CD4-positive, CD25-positive, alpha-beta regulatory T cell (primary cell): ENCODE measurements at regions not wholly inside any gene's neighbourhood (a gene's known extent, or its start where the extent isn't known, plus 50 kb on each side); places are given as distances from the start of the nearest gene placed in this dataset.

Source experiments
- ATAC-seq, 2 donors: fragments of 150-1000 bp; cut with Tn5 transposase; one replicate each; pipeline ENCODE4 v1.10.0; 2021; ENCODE audit warnings: low read depth in 2 of 2, moderate number of reproducible peaks in 2 of 2, moderate library complexity in 1 of 2
- DNase-seq, 3 donors: peaks; one replicate each; pipeline versions ENCODE4 v3.0.0 to v3.0.0-alpha.2; 2012 to 2022; ENCODE audit warnings: mixed read lengths in 1 of 3
- H3K27ac ChIP-seq: one replicate; pipeline ENCODE4 v1.7.0; 2013; ENCODE audit warnings: mild to moderate bottlenecking, low read length; ENCODE audit not compliant: insufficient read depth, poor library complexity, severe bottlenecking
- H3K27me3 ChIP-seq: one replicate; pipeline ENCODE4 v1.7.0; 2013; ENCODE audit warnings: low read length; ENCODE audit not compliant: control insufficient read depth, insufficient read depth
- H3K36me3 ChIP-seq: one replicate; pipeline ENCODE4 v1.7.0; 2013; ENCODE audit warnings: mild to moderate bottlenecking, low read length, moderate library complexity; ENCODE audit not compliant: control insufficient read depth, insufficient read depth
- H3K4me1 ChIP-seq: 2 replicates; pipeline ENCODE4 v1.7.0; 2013; ENCODE audit warnings: mild to moderate bottlenecking, low read length; ENCODE audit not compliant: insufficient read depth, control insufficient read depth, poor library complexity, severe bottlenecking
- H3K4me3 ChIP-seq: one replicate; pipeline ENCODE4 v1.7.0; 2013; ENCODE audit warnings: low read depth, mild to moderate bottlenecking, low read length, moderate library complexity
- H3K9me3 ChIP-seq, 2 experiments: 1 replicate in 1 of 2; 2 replicates in 1 of 2; pipeline ENCODE4 v1.7.0; 2013; ENCODE audit warnings: low read length in 2 of 2, mild to moderate bottlenecking in 1 of 2, moderate library complexity in 1 of 2; ENCODE audit not compliant: control insufficient read depth in 2 of 2
- H3K27ac Mint-ChIP-seq, 3 donors: one replicate each; pipeline ENCODE4 v1.8.0; 2020 to 2022; ENCODE audit warnings: mild to moderate bottlenecking in 3 of 3, mixed read lengths in 3 of 3, moderate library complexity in 2 of 3
- H3K27me3 Mint-ChIP-seq: one replicate; pipeline ENCODE4 v1.8.0; 2022; ENCODE audit warnings: mild to moderate bottlenecking, mixed read lengths
- H3K36me3 Mint-ChIP-seq: one replicate; pipeline ENCODE4 v1.8.0; 2020; ENCODE audit warnings: mixed read lengths
- H3K4me1 Mint-ChIP-seq, 4 donors: one replicate each; pipeline ENCODE4 v1.8.0; 2020 to 2022; ENCODE audit warnings: mixed read lengths in 4 of 4, mild to moderate bottlenecking in 1 of 4
- H3K4me3 Mint-ChIP-seq, 4 donors: one replicate each; pipeline ENCODE4 v1.8.0; 2020 to 2022; ENCODE audit warnings: mild to moderate bottlenecking in 4 of 4, mixed read lengths in 4 of 4, moderate library complexity in 3 of 4
- H3K9me3 Mint-ChIP-seq, 7 donors: one replicate each; pipeline ENCODE4 v1.8.0; 2020 to 2022; ENCODE audit warnings: mixed read lengths in 7 of 7, mild to moderate bottlenecking in 3 of 7, moderate library complexity in 2 of 7

DNA sequence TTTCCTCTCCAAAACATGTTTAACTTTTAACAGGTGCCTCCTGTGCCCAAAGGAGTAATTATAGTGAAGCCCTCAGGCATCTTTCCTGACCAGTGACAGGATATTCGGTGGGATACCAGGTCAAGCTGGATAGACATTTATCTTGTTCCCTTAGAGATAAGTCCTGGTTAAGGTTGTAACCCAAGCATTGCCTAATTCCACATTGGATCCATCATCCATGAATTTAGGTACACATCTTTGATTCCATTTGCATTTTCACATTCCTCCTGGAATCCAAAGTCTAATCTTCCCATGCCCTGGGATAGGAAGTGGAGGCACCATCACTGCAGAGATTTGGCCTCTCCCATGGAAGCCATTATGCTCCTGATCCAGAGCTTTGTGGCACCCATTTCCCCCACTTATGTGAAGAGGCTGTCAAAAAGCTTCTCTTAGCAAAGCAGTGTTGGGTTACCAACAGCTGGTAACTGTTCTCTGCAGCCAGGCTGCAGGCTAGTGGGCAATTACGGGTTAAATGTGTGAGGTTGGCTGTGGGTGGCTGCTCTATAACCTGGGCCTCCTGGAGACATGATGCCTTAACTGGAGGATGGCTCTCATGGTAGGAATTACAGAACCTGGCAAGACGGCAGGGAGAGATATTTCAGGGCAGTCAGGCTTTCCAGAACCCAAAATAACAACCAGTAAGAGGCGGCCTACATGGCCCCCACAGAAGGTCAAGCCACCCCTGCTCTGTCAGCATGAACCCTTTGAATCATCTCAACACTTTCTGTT lies 96.9 kb upstream of the VGLL2 start:
- Histone ChIP-seq H3K4me1 (no peaks in the 10 kb centered on the region), H3K4me3 (no peak overlapping the region), H3K27ac (no peak overlapping the region), H3K36me3 (no peaks in the 10 kb centered on the region), H3K9me3 (no peaks in the 10 kb centered on the region), H3K27me3 (no peaks in the 10 kb centered on the region)
- Mint-ChIP-seq H3K9me3 (peaks cover 0 to 6% (median 2%) of the 10 kb centered on the region in 7 donors), H3K4me1 (no peaks in the 10 kb centered on the region), H3K27me3 (no peaks in the 10 kb centered on the region), H3K4me3 (no peak overlapping the region), H3K27ac (no peak overlapping the region), H3K36me3 (no peaks in the 10 kb centered on the region)
- DNase-seq: no peak
- no peak for ATAC-seq

DNA sequence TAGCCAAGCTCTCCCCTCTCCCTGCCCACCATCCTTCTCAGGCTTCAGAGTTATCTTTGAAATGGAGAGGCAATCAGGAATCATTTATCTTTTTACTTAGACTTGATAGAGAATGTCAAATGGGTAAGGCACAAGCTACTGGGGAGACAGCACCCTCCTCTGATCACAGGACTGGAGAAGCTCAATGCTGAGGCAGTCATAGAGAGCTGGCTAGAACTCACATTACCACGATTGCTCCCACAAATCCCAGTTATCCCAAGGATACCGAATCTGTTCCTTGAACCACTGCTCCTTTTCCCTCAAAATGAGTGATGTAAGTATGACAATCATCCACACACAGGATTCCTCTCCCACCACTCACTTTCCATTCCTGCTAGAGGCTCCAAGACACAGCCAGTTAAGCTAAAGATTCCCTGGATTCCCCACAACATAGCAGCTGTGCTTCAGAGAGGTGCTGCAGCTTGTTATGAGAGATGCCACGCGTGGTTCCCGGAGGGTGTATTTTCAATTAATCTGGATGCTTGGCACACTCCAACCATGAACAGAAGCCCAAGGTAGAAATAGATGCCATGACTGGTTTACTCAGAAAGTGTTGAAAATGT lies 96.2 kb upstream of the VGLL2 start:
- Histone ChIP-seq H3K27me3 (no peaks in the 10 kb centered on the region), H3K27ac (no peak overlapping the region), H3K9me3 (no peaks in the 10 kb centered on the region), H3K36me3 (no peaks in the 10 kb centered on the region), H3K4me3 (no peak overlapping the region), H3K4me1 (no peaks in the 10 kb centered on the region)
- H3K27me3 Mint-ChIP-seq: no peaks in the 10 kb centered on the region
- DNase-seq (no peak), ATAC-seq (no peak)
- H3K4me1 Mint-ChIP-seq: no peaks in the 10 kb centered on the region
- H3K27ac Mint-ChIP-seq: no peak overlapping the region
- no peak overlapping the region for H3K4me3 Mint-ChIP-seq
- no peaks in the 10 kb centered on the region for H3K36me3 Mint-ChIP-seq
- H3K9me3 Mint-ChIP-seq: peaks cover 0 to 6% (median 2%) of the 10 kb centered on the region in 7 donors

DNA sequence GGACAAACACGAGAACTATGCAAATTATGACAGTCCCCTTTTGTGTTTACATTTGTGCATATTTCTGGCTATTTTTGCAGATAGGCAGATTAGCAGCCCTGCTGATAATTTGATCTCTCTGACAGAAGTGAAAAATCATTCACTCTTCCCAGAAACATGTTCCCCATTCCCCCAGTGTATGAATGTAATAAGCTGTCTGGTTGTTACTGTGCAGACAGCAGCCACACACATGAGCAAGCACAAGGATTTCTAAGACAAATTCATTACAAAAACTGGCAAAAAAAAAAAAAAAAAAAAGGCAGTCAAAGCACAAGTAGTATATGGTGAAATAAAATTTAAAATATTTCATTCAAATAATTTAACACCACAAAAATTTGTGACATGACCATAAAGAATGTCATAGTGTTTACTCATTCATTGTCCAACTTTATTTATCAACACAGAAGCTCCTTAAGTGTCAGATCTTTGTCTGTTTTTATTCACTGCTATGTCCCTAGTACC lies 95.5 kb upstream of the VGLL2 start:
- H3K4me3 Mint-ChIP-seq: no peak overlapping the region
- H3K4me1 Mint-ChIP-seq: no peaks in the 10 kb centered on the region
- Histone ChIP-seq H3K36me3 (no peaks in the 10 kb centered on the region), H3K4me1 (no peaks in the 10 kb centered on the region), H3K4me3 (no peak overlapping the region), H3K27ac (no peak overlapping the region), H3K27me3 (no peaks in the 10 kb centered on the region), H3K9me3 (no peaks in the 10 kb centered on the region)
- DNase-seq (no peak), ATAC-seq (no peak)
- no peaks in the 10 kb centered on the region for H3K27me3 Mint-ChIP-seq
- peaks cover 0 to 6% (median 2%) of the 10 kb centered on the region in 7 donors for H3K9me3 Mint-ChIP-seq
- H3K36me3 Mint-ChIP-seq: no peaks in the 10 kb centered on the region
- no peak overlapping the region for H3K27ac Mint-ChIP-seq

DNA sequence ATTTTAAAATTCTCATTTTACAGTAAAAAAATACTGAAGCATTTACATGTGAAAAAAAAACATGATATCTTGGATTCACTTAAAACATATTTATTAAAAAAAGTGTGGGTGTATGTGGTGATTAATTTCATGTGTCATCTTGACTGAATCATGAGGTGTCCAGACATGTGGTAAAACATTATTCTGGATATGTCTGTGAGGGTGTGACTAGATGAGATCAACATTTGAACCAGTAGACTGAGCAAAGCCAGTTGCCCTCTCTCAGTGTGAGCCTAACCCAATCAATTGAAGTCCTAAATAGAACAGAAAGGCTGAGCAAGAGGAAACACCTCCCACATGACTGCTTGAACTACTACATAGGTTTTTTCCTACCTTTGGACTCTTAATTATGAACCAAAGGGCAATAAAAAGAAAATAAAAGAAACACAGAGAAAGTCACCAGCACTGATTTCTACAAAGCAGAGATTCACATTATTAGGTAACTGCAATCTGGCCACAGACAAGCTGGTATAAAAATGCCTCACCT lies 90.5 kb upstream of the VGLL2 start:
- no peak overlapping the region for H3K27ac ChIP-seq
- H3K9me3 Mint-ChIP-seq: peaks cover 0 to 11% (median 4%) of the 10 kb centered on the region in 7 donors
- H3K4me1 ChIP-seq: no peaks in the 10 kb centered on the region
- no peaks in the 10 kb centered on the region for H3K36me3 ChIP-seq
- H3K4me3 ChIP-seq: no peak overlapping the region
- no peaks in the 10 kb centered on the region for H3K27me3 Mint-ChIP-seq
- H3K36me3 Mint-ChIP-seq: no peaks in the 10 kb centered on the region
- no peak overlapping the region for H3K4me3 Mint-ChIP-seq
- no peaks in the 10 kb centered on the region for H3K9me3 ChIP-seq
- H3K27ac Mint-ChIP-seq: no peak overlapping the region
- no peak for ATAC-seq
- DNase-seq: no peak
- H3K27me3 ChIP-seq: no peaks in the 10 kb centered on the region
- H3K4me1 Mint-ChIP-seq: no peaks in the 10 kb centered on the region

DNA sequence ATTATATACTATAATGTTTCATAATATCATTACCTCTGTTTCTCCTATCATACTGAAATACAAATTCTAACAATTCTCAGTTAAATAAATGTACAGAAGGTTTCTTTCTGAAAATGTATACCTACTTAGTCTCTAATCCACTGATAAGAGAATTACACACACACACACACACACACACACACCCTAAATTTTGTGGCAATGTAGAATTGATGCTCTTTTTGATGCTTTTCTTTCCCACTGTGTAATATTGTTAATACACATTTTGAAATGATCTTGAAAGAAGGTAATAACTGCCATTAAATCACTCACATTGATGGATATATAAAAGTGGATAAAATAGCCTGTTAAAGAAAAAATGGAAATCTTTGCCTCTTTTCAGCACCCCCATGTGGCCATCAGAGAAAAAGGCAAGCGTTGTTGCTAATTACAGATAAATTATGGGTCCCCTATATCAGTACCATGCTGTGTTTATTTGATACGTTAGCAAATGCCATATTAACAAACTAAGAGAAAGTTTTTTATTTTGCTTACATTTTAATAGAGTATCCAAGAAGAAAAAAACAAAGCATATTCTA lies 76.6 kb upstream of the VGLL2 start:
- ATAC-seq (no peak), DNase-seq (no peak)
- Mint-ChIP-seq H3K27ac (no peak overlapping the region), H3K27me3 (no peaks in the 10 kb centered on the region), H3K4me1 (no peaks in the 10 kb centered on the region), H3K36me3 (no peaks in the 10 kb centered on the region), H3K9me3 (peaks cover 0 to 2% (median 0%) of the 10 kb centered on the region in 7 donors), H3K4me3 (no peak overlapping the region)
- Histone ChIP-seq H3K4me1 (no peaks in the 10 kb centered on the region), H3K36me3 (no peaks in the 10 kb centered on the region), H3K9me3 (no peaks in the 10 kb centered on the region), H3K27me3 (no peaks in the 10 kb centered on the region), H3K4me3 (no peak overlapping the region), H3K27ac (no peak overlapping the region)

DNA sequence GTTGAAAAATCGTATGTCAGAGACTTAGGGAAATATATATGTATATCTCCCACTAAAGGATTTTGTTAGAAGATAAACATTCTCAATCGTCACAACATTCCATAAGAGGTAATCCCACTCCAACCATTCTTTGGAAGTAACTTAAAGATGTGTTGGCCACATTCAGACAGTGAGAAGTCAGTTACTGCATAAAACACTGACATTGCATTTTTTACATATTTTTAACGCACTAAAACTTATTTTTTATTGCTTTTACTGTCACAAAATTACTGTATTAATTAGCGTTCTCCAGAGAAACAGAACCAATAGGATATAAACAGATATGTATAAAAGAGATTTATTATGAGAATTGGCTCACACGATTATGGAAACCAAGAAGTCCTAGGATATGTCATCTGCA lies 74.3 kb upstream of the VGLL2 start:
- Histone ChIP-seq H3K9me3 (no peaks in the 10 kb centered on the region), H3K27me3 (no peaks in the 10 kb centered on the region), H3K27ac (no peak overlapping the region), H3K36me3 (no peaks in the 10 kb centered on the region), H3K4me3 (no peak overlapping the region), H3K4me1 (no peaks in the 10 kb centered on the region)
- Mint-ChIP-seq H3K27me3 (peaks cover 5% of the 10 kb centered on the region), H3K4me1 (no peaks in the 10 kb centered on the region), H3K4me3 (no peak overlapping the region), H3K36me3 (no peaks in the 10 kb centered on the region), H3K27ac (no peak overlapping the region), H3K9me3 (peaks cover 0 to 3% (median 0%) of the 10 kb centered on the region in 7 donors)
- no peak for ATAC-seq
- DNase-seq: no peak

DNA sequence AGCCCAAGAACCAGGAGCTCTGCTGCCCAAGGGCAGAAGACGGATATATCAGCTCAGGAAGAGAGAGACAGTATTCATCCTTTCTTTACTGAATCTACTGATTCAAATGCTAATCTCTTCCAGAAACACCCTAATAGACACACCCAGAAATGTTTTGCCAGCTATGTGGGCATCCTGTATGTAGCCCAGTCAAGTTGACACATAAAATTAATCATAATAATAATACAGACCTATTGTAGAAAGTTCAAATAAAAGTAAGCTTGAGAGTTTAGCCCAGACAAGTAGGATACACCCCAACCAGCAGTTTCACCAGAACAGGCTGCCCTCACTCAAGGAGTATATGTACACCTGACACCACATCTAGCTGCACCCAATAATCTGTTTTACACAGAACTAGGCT lies 73.9 kb upstream of the VGLL2 start:
- Mint-ChIP-seq H3K27me3 (peaks cover 5% of the 10 kb centered on the region), H3K4me3 (no peak overlapping the region), H3K9me3 (peaks cover 0 to 3% (median 0%) of the 10 kb centered on the region in 7 donors), H3K27ac (no peak overlapping the region), H3K36me3 (no peaks in the 10 kb centered on the region), H3K4me1 (no peaks in the 10 kb centered on the region)
- ATAC-seq: no peak
- no peaks in the 10 kb centered on the region for H3K4me1 ChIP-seq
- no peak for DNase-seq
- H3K27me3 ChIP-seq: no peaks in the 10 kb centered on the region
- H3K27ac ChIP-seq: no peak overlapping the region
- H3K4me3 ChIP-seq: no peak overlapping the region
- no peaks in the 10 kb centered on the region for H3K9me3 ChIP-seq
- H3K36me3 ChIP-seq: no peaks in the 10 kb centered on the region
